SU-DHL-6 (cell line): ENCODE measurements at regions not wholly inside any gene's neighbourhood (a gene's known extent, or its start where the extent isn't known, plus 50 kb on each side); places are given as distances from the start of the nearest gene placed in this dataset.

Experiments used
- CTCF ChIP-seq: fragments of 200-600 bp; sonication (generic); IDR thresholded peaks from one replicate; pipeline ENCODE4 v1.5.1; 2017; ENCODE audit warnings: antibody characterized with exemption, mild to moderate bottlenecking, low read length, moderate library complexity; ENCODE audit not compliant: insufficient read depth, poor library complexity, severe bottlenecking
- EZH2phosphoT487 ChIP-seq: fragments of 200-600 bp; sonication (generic), shearing (Covaris generic); conservative IDR thresholded peaks from 2 replicates; pipeline ENCODE4 v1.6.1; 2018; ENCODE audit warnings: mild to moderate bottlenecking, antibody characterized with exemption, low read length, moderate library complexity, mixed read lengths

GRCh38 chr16:26491101-26491670 is 575.5 kb upstream of the C16orf82 start:
- TF ChIP-seq CTCF (no peak), EZH2phosphoT487 (no peak)
